ENCODE measurements at regions not wholly inside any gene's neighbourhood (a gene's known extent, or its start where the extent isn't known, plus 50 kb on each side); places are given as distances from the start of the nearest gene placed in this dataset.

DNA sequence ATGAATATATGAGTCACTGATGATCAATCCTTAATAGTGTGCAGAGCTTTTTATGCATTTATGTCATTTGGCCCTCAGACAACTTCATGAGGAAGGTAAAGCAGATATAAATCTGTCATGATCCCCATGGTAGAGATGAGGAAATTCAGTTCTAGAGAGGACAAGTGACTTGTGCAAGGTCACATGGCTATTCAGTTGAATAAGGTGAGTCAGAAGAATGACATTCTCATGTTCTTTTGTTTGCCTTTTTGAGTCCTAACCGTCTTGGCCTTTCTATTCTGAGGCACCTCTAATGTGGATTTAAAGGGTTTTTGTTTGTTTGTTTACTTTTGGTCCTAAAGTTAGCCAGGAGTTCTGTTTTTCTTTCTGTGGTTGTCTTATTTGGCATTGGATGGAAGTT lies 116.2 kb upstream of the ELAC2 start:
- H3K79me2 ChIP-seq (ENCODE audit: insufficient read depth, low read length): no peaks in the 10 kb centered on the region
- H3K4me2 ChIP-seq (ENCODE audit: low read depth, low read length, poor library complexity, severe bottlenecking): no peak overlapping the region
- no peak overlapping the region for H2AFZ ChIP-seq (ENCODE audit: low read length)
- H3K4me1 ChIP-seq (ENCODE audit: insufficient read depth, low read length, poor library complexity, severe bottlenecking): no peaks in the 10 kb centered on the region
- H3K36me3 ChIP-seq (ENCODE audit: insufficient read depth, low read length): no peaks in the 10 kb centered on the region
- no peak overlapping the region for H3K4me3 ChIP-seq (ENCODE audit: low read length, poor library complexity, severe bottlenecking)
- TF ChIP-seq, protein P1, sequence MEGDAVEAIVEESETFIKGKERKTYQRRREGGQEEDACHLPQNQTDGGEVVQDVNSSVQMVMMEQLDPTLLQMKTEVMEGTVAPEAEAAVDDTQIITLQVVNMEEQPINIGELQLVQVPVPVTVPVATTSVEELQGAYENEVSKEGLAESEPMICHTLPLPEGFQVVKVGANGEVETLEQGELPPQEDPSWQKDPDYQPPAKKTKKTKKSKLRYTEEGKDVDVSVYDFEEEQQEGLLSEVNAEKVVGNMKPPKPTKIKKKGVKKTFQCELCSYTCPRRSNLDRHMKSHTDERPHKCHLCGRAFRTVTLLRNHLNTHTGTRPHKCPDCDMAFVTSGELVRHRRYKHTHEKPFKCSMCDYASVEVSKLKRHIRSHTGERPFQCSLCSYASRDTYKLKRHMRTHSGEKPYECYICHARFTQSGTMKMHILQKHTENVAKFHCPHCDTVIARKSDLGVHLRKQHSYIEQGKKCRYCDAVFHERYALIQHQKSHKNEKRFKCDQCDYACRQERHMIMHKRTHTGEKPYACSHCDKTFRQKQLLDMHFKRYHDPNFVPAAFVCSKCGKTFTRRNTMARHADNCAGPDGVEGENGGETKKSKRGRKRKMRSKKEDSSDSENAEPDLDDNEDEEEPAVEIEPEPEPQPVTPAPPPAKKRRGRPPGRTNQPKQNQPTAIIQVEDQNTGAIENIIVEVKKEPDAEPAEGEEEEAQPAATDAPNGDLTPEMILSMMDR (conservative IDR thresholded peaks at IDR 0.05; ENCODE audit: low read length): no peak
- TF ChIP-seq EZH2phosphoT487 (IDR thresholded peaks at IDR 0.05; ENCODE audit: borderline replicate concordance): no peak
- H3K9me2 ChIP-seq (replicated peaks; ENCODE audit: low read depth, low read length): no peaks in the 10 kb centered on the region
- H3F3A ChIP-seq (ENCODE audit: low read depth): no peaks in the 10 kb centered on the region
- H3K9ac ChIP-seq (ENCODE audit: low read depth, low read length, poor library complexity, severe bottlenecking): no peak overlapping the region
- no peaks in the 10 kb centered on the region for H4K20me1 ChIP-seq (ENCODE audit: insufficient read depth, low read length, poor library complexity, severe bottlenecking)
- no peaks in the 10 kb centered on the region for H3K27me3 ChIP-seq (ENCODE audit: insufficient read depth, low read length, poor library complexity, severe bottlenecking)
- no peaks in the 10 kb centered on the region; the same call in 1 of the 2 replicates for H3K9me3 ChIP-seq (ENCODE audit: insufficient read depth, low read depth, low read length)

DNA sequence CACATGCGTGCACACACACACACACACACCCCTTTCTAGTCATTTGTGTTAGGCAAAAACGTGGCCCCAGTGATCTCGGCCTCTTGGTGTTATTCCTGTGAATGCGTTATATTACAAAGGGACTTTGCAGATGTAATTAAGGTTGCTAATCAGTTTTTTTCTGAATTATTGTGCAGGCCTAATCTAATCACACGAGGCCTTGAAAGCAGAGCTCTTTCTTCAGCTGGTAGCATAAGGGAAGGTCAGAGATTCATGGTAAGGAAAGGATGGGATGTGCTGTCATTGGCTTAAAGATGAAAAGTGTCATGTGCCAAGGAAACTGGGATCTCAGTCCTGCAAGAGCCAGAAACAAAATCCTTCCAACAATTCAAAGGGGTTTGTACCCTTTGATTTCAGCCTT lies 113.4 kb upstream of the ELAC2 start:
- Histone ChIP-seq H2AFZ (ENCODE audit: low read length) (no peak overlapping the region), H3K9ac (ENCODE audit: low read depth, low read length, poor library complexity, severe bottlenecking) (no peak overlapping the region), H3F3A (ENCODE audit: low read depth) (no peaks in the 10 kb centered on the region), H3K9me2 (replicated peaks; ENCODE audit: low read depth, low read length) (no peaks in the 10 kb centered on the region), H3K27me3 (ENCODE audit: insufficient read depth, low read length, poor library complexity, severe bottlenecking) (no peaks in the 10 kb centered on the region), H3K4me2 (ENCODE audit: low read depth, low read length, poor library complexity, severe bottlenecking) (no peak overlapping the region), H3K4me3 (ENCODE audit: low read length, poor library complexity, severe bottlenecking) (no peak overlapping the region), H3K79me2 (ENCODE audit: insufficient read depth, low read length) (no peaks in the 10 kb centered on the region), H3K9me3 (ENCODE audit: insufficient read depth, low read depth, low read length) (no peaks in the 10 kb centered on the region; the same call in 1 of the 2 replicates), H3K36me3 (ENCODE audit: insufficient read depth, low read length) (no peaks in the 10 kb centered on the region), H3K4me1 (ENCODE audit: insufficient read depth, low read length, poor library complexity, severe bottlenecking) (no peaks in the 10 kb centered on the region), H4K20me1 (ENCODE audit: insufficient read depth, low read length, poor library complexity, severe bottlenecking) (no peaks in the 10 kb centered on the region)
- no peak for TF ChIP-seq EZH2phosphoT487 (IDR thresholded peaks at IDR 0.05; ENCODE audit: borderline replicate concordance)
- TF ChIP-seq, protein P1 (conservative IDR thresholded peaks at IDR 0.05; ENCODE audit: low read length): no peak

DNA sequence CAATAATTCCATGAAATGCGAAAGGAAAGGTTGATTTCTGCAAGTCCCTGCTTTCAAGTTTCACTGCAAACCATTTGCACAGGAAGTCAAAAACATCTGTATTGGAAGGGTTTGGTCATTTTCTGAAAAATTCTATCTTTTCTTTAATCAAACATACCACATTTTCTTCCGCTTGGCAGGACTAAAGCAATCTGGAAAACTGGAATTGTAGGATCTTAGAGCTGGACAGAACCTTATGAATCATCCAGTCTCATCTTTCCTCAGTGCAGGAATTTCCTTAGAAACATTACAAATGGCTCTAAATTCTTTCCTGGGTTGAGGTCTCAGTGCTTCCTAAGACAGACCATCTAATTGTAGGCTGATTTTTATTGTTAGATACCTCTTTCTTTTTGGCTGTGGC lies 111.5 kb upstream of the ELAC2 start:
- TF ChIP-seq, protein P1 (conservative IDR thresholded peaks at IDR 0.05; ENCODE audit: low read length): no peak
- no peak for TF ChIP-seq EZH2phosphoT487 (IDR thresholded peaks at IDR 0.05; ENCODE audit: borderline replicate concordance)
- Histone ChIP-seq H4K20me1 (ENCODE audit: insufficient read depth, low read length, poor library complexity, severe bottlenecking) (no peaks in the 10 kb centered on the region), H3K9me3 (ENCODE audit: insufficient read depth, low read depth, low read length) (no peaks in the 10 kb centered on the region; the same call in 1 of the 2 replicates), H3K79me2 (ENCODE audit: insufficient read depth, low read length) (no peaks in the 10 kb centered on the region), H3K36me3 (ENCODE audit: insufficient read depth, low read length) (no peaks in the 10 kb centered on the region), H3K4me2 (ENCODE audit: low read depth, low read length, poor library complexity, severe bottlenecking) (no peak overlapping the region), H3K9me2 (replicated peaks; ENCODE audit: low read depth, low read length) (no peaks in the 10 kb centered on the region), H3K4me3 (ENCODE audit: low read length, poor library complexity, severe bottlenecking) (no peak overlapping the region), H3K9ac (ENCODE audit: low read depth, low read length, poor library complexity, severe bottlenecking) (no peak overlapping the region), H3F3A (ENCODE audit: low read depth) (no peaks in the 10 kb centered on the region), H2AFZ (ENCODE audit: low read length) (no peak overlapping the region), H3K27me3 (ENCODE audit: insufficient read depth, low read length, poor library complexity, severe bottlenecking) (no peaks in the 10 kb centered on the region), H3K4me1 (ENCODE audit: insufficient read depth, low read length, poor library complexity, severe bottlenecking) (no peaks in the 10 kb centered on the region)
